SK-N-SH treated with all-trans-retinoic acid at 6 μM for 48 hours (cell line): ENCODE measurements at regions not wholly inside any gene's neighbourhood (a gene's known extent, or its start where the extent isn't known, plus 50 kb on each side); places are given as distances from the start of the nearest gene placed in this dataset.
"Not testable (repeated sequence)": the region's sequence is repeated elsewhere in the genome, so short reads cannot be mapped to it uniquely, and the experiment has no call there.

Experiments
- ATAC-seq: fragments of 200-7000 bp; cut with Tn5 transposase; 3 replicates; pipeline ENCODE4 v1.9.1; 2020; ENCODE audit warnings: mild to moderate bottlenecking, moderate library complexity
- ARNTL ChIP-seq: fragments of 450-650 bp; formaldehyde crosslinking; IDR thresholded peaks from 2 replicates; pipeline ENCODE4 v1.5.0; 2020; ENCODE audit warnings: low read depth, mild to moderate bottlenecking, moderate library complexity, borderline replicate concordance
- BACH2 ChIP-seq: fragments of 250-450 bp; sonication (Bioruptor Pico); IDR thresholded peaks from 2 replicates; pipeline ENCODE4 v1.9.0; 2021; ENCODE audit warnings: mild to moderate bottlenecking, borderline replicate concordance
- CREB5 ChIP-seq: fragments of 250-450 bp; sonication (Bioruptor Pico); IDR thresholded peaks from 2 replicates; pipeline ENCODE4 v1.5.1; 2020; ENCODE audit warnings: low read depth, mild to moderate bottlenecking, moderate library complexity
- CSDC2 ChIP-seq: fragments of 250-450 bp; sonication (Bioruptor Pico); IDR thresholded peaks from 2 replicates; pipeline ENCODE4 v1.5.0; 2020; ENCODE audit warnings: mild to moderate bottlenecking, moderate library complexity
- CSRNP3 ChIP-seq: fragments of 250-450 bp; sonication (Bioruptor Pico); IDR thresholded peaks from 2 replicates; pipeline ENCODE4 v1.5.1; 2021; ENCODE audit warnings: mild to moderate bottlenecking, moderate library complexity
- ESRRG ChIP-seq: fragments of 250-450 bp; sonication (Bioruptor Pico); IDR thresholded peaks from 2 replicates; pipeline ENCODE4 v1.6.1; 2021; ENCODE audit warnings: mild to moderate bottlenecking
- GLIS3 ChIP-seq: fragments of 250-450 bp; sonication (Bioruptor Pico); IDR thresholded peaks from 2 replicates; pipeline ENCODE4 v1.5.0; 2020; ENCODE audit warnings: mild to moderate bottlenecking, moderate library complexity
- ISL1 ChIP-seq: fragments of 250-450 bp; sonication (Bioruptor Pico); IDR thresholded peaks from 2 replicates; pipeline ENCODE4 v2.1.2; 2022; ENCODE audit warnings: mild to moderate bottlenecking, moderate library complexity
- OSR1 ChIP-seq: fragments of 250-450 bp; sonication (Bioruptor Pico); IDR thresholded peaks from 2 replicates; pipeline ENCODE4 v1.8.0; 2022; ENCODE audit warnings: moderate library complexity, mild to moderate bottlenecking, inconsistent platforms
- PATZ1 ChIP-seq: fragments of 250-450 bp; sonication (Bioruptor Pico); IDR thresholded peaks from 2 replicates; pipeline ENCODE4 v1.8.0; 2020; ENCODE audit warnings: mild to moderate bottlenecking, moderate library complexity, borderline replicate concordance
- POU6F1 ChIP-seq: fragments of 250-450 bp; sonication (Bioruptor Pico); IDR thresholded peaks from 2 replicates; pipeline ENCODE4 v1.8.0; 2021; ENCODE audit warnings: low read depth, mild to moderate bottlenecking, moderate library complexity, borderline replicate concordance
- SNAI2 ChIP-seq: fragments of 250-450 bp; sonication (Bioruptor Pico); IDR thresholded peaks from 2 replicates; pipeline ENCODE4 v1.5.0; 2020; ENCODE audit warnings: mild to moderate bottlenecking, moderate library complexity
- TCF4 ChIP-seq: fragments of 250-450 bp; sonication (Bioruptor Pico); IDR thresholded peaks from 2 replicates; pipeline ENCODE4 v1.8.0; 2021; ENCODE audit warnings: mild to moderate bottlenecking, moderate library complexity, borderline replicate concordance
- TOX ChIP-seq: fragments of 250-450 bp; sonication (Bioruptor Pico); IDR thresholded peaks from 2 replicates; pipeline ENCODE4 v1.8.0; 2021; ENCODE audit warnings: mild to moderate bottlenecking, moderate library complexity, borderline replicate concordance
- TSHZ2 ChIP-seq: fragments of 250-450 bp; sonication (Bioruptor Pico); IDR thresholded peaks from 2 replicates; pipeline ENCODE4 v1.5.0; 2020; ENCODE audit warnings: mild to moderate bottlenecking, moderate library complexity
- ZC3H10 ChIP-seq: fragments of 250-450 bp; sonication (Bioruptor Pico); IDR thresholded peaks from 2 replicates; pipeline ENCODE4 v1.5.1; 2021; ENCODE audit warnings: mild to moderate bottlenecking, moderate library complexity
- ZFP3 ChIP-seq: fragments of 250-450 bp; sonication (Bioruptor Pico); IDR thresholded peaks from 2 replicates; pipeline ENCODE4 v1.5.0; 2020; ENCODE audit warnings: mild to moderate bottlenecking, moderate library complexity
- ZFP30 ChIP-seq: fragments of 450-650 bp; formaldehyde crosslinking; IDR thresholded peaks from 2 replicates; pipeline ENCODE4 v1.5.0; 2022; ENCODE audit warnings: mild to moderate bottlenecking, moderate library complexity
- ZNF565 ChIP-seq: fragments of 450-650 bp; formaldehyde crosslinking; conservative IDR thresholded peaks from 2 replicates; pipeline ENCODE4 v1.5.0; 2020; ENCODE audit warnings: low read depth, mild to moderate bottlenecking, moderate library complexity
- ZNF70 ChIP-seq: fragments of 450-650 bp; formaldehyde crosslinking; IDR thresholded peaks from 2 replicates; pipeline ENCODE4 v1.5.0; 2020; ENCODE audit warnings: mild to moderate bottlenecking, moderate library complexity
- ZNF8 ChIP-seq: fragments of 450-650 bp; formaldehyde crosslinking; IDR thresholded peaks from 2 replicates; pipeline ENCODE4 v1.5.0; 2020; ENCODE audit warnings: mild to moderate bottlenecking, moderate library complexity

- no peak for ATAC-seq
- TF ChIP-seq CSRNP3 (CRISPR knock-in tag) (no peak), ARNTL (CRISPR knock-in tag) (no peak), TCF4 (CRISPR knock-in tag) (no peak), CSDC2 (CRISPR knock-in tag) (no peak), OSR1 (CRISPR knock-in tag) (no peak), CREB5 (CRISPR knock-in tag) (no peak), SNAI2 (CRISPR knock-in tag) (no peak), ZNF70 (CRISPR knock-in tag) (no peak), ZC3H10 (no peak), TOX (CRISPR knock-in tag) (no peak), PATZ1 (CRISPR knock-in tag) (no peak), ESRRG (CRISPR knock-in tag) (no peak), ISL1 (CRISPR knock-in tag) (no peak), ZNF8 (CRISPR knock-in tag) (no peak), GLIS3 (CRISPR knock-in tag) (no peak), ZNF565 (CRISPR knock-in tag) (no peak)
Measured at GRCh38 chr3:95343228-95343627, 1280.4 kb downstream of the NSUN3 start.

- no peak for TF ChIP-seq TSHZ2
- TF ChIP-seq ZFP30, result no peak
- TF ChIP-seq GLIS3 (CRISPR knock-in tag), result no peak
- no peak for TF ChIP-seq TOX (CRISPR knock-in tag)
- no peak for TF ChIP-seq OSR1 (CRISPR knock-in tag)
- TF ChIP-seq ZC3H10, result no peak
- no peak for TF ChIP-seq BACH2 (CRISPR knock-in tag)
- no peak for TF ChIP-seq ZNF8 (CRISPR knock-in tag)
- TF ChIP-seq POU6F1 (CRISPR knock-in tag), result no peak
- TF ChIP-seq CREB5 (CRISPR knock-in tag), result no peak
- no peak for TF ChIP-seq ISL1 (CRISPR knock-in tag)
- TF ChIP-seq CSRNP3 (CRISPR knock-in tag), result no peak
- no peak for TF ChIP-seq TCF4 (CRISPR knock-in tag)
- no peak for TF ChIP-seq ZFP3 (CRISPR knock-in tag)
- TF ChIP-seq PATZ1 (CRISPR knock-in tag), result no peak
- no peak for ATAC-seq
Measured at GRCh38 chr3:95343767-95344166, 1280.9 kb downstream of the NSUN3 start.

GRCh38 chr3:95347936-95348335 is 1285.1 kb downstream of the NSUN3 start:
- not testable (repeated sequence) for ATAC-seq
